ENCODE measurements at regions not wholly inside any gene's neighbourhood (a gene's known extent, or its start where the extent isn't known, plus 50 kb on each side); places are given as distances from the start of the nearest gene placed in this dataset.
"Not testable (repeated sequence)": the region's sequence is repeated elsewhere in the genome, so short reads cannot be mapped to it uniquely, and the experiment has no call there.

GRCh38 chr7:65651174-65651573 lies 221.7 kb upstream of the VKORC1L1 start:
- not testable (repeated sequence) for TF ChIP-seq SP1 (IDR thresholded peaks at IDR 0.05); ARNT (IDR thresholded peaks at IDR 0.05); SUZ12 (IDR thresholded peaks at IDR 0.05); L3MBTL2 (conservative IDR thresholded peaks at IDR 0.05); ZNF384 (IDR thresholded peaks at IDR 0.05); PKNOX1 (IDR thresholded peaks at IDR 0.05); FOXA1 (IDR thresholded peaks at IDR 0.05); TARDBP (IDR thresholded peaks at IDR 0.05); FOXM1 (IDR thresholded peaks at IDR 0.05; ENCODE audit: borderline replicate concordance)

Measured in HEK293T (cell line).